ENCODE measurements at regions not wholly inside any gene's neighbourhood (a gene's known extent, or its start where the extent isn't known, plus 50 kb on each side); places are given as distances from the start of the nearest gene placed in this dataset.

DNA sequence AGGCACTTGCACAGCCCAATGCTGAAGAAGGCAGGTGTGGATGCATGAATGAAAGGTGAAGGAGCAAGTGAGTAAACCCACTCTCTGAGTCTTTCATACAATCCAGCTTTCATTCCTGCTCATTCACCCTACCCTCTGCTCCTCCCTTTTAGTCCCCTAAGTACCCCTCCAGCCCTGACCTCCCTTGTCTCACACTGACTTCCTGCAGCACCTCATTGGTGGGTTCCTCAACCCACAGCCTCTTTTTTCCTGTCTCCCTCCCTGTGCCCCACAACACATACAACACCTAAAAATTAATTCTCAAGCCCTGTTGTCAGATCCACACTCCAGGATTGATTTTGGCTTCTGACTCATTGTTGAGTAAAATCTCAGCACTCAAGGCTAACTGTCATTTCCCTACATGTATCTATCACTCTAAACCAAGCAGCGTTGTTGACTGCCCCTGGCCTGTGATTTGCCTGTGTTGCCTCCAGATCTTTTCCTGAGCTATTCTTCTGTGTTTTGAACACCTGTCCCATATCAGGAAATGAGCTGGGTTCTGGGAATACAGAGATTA lies 177.3 kb upstream of the SERP2 start (continued):
- TF ChIP-seq, protein P1, sequence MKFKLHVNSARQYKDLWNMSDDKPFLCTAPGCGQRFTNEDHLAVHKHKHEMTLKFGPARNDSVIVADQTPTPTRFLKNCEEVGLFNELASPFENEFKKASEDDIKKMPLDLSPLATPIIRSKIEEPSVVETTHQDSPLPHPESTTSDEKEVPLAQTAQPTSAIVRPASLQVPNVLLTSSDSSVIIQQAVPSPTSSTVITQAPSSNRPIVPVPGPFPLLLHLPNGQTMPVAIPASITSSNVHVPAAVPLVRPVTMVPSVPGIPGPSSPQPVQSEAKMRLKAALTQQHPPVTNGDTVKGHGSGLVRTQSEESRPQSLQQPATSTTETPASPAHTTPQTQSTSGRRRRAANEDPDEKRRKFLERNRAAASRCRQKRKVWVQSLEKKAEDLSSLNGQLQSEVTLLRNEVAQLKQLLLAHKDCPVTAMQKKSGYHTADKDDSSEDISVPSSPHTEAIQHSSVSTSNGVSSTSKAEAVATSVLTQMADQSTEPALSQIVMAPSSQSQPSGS (IDR thresholded peaks at IDR 0.05; ENCODE audit: low read length), result no peak
- no peak for TF ChIP-seq CTBP2 (IDR thresholded peaks at IDR 0.05; ENCODE audit: borderline replicate concordance, insufficient read depth, insufficient read length, low read length)
- TF ChIP-seq POLR2A (IDR thresholded peaks at IDR 0.05; ENCODE audit: control extremely low read depth in 1 of 2, low read depth in 2 of 2, low read length in 2 of 2), result no peak
- TF ChIP-seq RFX5 (IDR thresholded peaks at IDR 0.05; ENCODE audit: borderline replicate concordance, low read depth, low read length), result no peak
- TF ChIP-seq GABPA (IDR thresholded peaks at IDR 0.05; ENCODE audit: borderline replicate concordance, insufficient read depth, low read length), result no peak
- TF ChIP-seq CHD7 (IDR thresholded peaks at IDR 0.05; ENCODE audit: insufficient replicate concordance, low read length), result no peak
- TF ChIP-seq BCL11A (IDR thresholded peaks at IDR 0.05; ENCODE audit: low read depth in 2 of 2, low read length in 2 of 2), result no peak
- no peak for TF ChIP-seq SIRT6 (IDR thresholded peaks at IDR 0.05; ENCODE audit: low read length)
